Naive thymus-derived CD8-positive, alpha-beta T cell (primary cell): ENCODE measurements at regions not wholly inside any gene's neighbourhood (a gene's known extent, or its start where the extent isn't known, plus 50 kb on each side); places are given as distances from the start of the nearest gene placed in this dataset.
A peak's percentile ranks its signal among the peaks of the same experiment; 100 is the strongest.

Experiments
- ATAC-seq, 2 donors: fragments of 150-1000 bp; cut with Tn5 transposase in 1 of 2; sonication (Bioruptor Pico), chemical (Tn5 transposase) in 1 of 2; 1 replicate in 1 of 2; 2 replicates in 1 of 2; pipeline ENCODE4 v1.10.0; 2021; ENCODE audit warnings: mild to moderate bottlenecking in 2 of 2, moderate library complexity in 2 of 2
- POLR2A ChIA-PET: fragments of 350-600 bp; sonication (Branson Sonifier 250); formaldehyde crosslinking; loops from one replicate; lab custom pipeline; 2021; ENCODE audit warnings: antibody characterized with exemption; lab: Charles Lee
- DNase-seq, 10 donors: peaks; one replicate each; pipeline versions ENCODE4 v3.0.0 to v3.0.0-alpha.2; 2020 to 2022
- H3K27ac Mint-ChIP-seq, 10 donors: one replicate each; pipeline ENCODE4 v1.8.0; 2020 to 2022; ENCODE audit warnings: mild to moderate bottlenecking in 10 of 10, mixed read lengths in 10 of 10, moderate library complexity in 4 of 10, inconsistent platforms in 1 of 10
- H3K27me3 Mint-ChIP-seq, 5 donors: one replicate each; pipeline ENCODE4 v1.8.0; 2021 to 2022; ENCODE audit warnings: mixed read lengths in 5 of 5
- H3K36me3 Mint-ChIP-seq, 3 donors: one replicate each; pipeline ENCODE4 v1.8.0; 2020 to 2022; ENCODE audit warnings: mixed read lengths in 3 of 3, mild to moderate bottlenecking in 2 of 3, inconsistent platforms in 1 of 3
- H3K4me1 Mint-ChIP-seq, 4 donors: one replicate each; pipeline ENCODE4 v1.8.0; 2021 to 2022; ENCODE audit warnings: mixed read lengths in 4 of 4
- H3K4me3 Mint-ChIP-seq, 10 donors: one replicate each; pipeline ENCODE4 v1.8.0; 2020 to 2022; ENCODE audit warnings: mild to moderate bottlenecking in 10 of 10, mixed read lengths in 10 of 10, moderate library complexity in 6 of 10, inconsistent platforms in 1 of 10
- H3K9me3 Mint-ChIP-seq, 9 donors: one replicate each; pipeline ENCODE4 v1.8.0; 2020 to 2022; ENCODE audit warnings: mixed read lengths in 9 of 9, mild to moderate bottlenecking in 3 of 9, inconsistent platforms in 1 of 9, moderate library complexity in 1 of 9

DNA sequence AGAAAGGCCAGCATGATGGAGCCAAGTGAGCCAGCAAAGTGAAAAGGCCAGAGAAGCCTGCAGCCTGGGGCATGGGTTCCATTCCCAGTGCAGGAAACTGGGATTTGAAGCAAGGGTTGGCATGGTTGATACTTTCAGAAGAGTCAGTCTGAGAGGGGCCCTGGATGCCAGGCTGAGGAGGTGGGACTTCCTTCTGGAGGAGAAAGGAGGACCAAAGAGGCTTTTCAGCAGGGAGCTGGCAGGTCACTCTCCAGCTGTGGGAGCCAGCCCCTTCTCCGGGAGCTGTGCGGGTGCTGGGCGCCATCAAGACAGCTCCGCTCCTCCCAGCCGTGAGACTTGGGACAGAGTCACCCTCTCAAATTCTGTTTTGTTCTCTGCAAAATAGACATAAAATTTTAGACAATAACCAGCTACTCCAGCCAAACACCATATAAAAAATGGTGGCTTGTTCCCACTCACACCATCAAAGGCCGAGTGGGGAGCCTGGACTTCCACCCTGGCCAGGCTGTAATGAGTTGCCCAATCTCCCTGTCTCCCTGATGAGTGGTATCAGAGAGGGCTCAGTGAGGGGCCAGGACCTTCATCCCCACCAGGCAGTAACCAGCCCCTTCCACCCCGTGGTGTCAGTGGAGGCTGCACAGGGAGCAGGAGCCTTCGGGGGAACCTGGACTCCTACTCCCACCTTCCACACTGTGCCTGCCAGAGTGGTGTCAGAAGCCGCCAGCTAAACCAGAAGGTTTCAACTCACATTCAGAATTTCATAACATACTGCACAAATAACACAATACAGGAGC is 133.6 kb upstream of the RET start:
- H3K27me3 Mint-ChIP-seq: peaks cover 1 to 8% (median 6%) of the 10 kb centered on the region in 5 donors
- ATAC-seq: no peak
- peak overlapping the region in 1 of 10 donors; percentile 35 for H3K27ac Mint-ChIP-seq
- peaks cover 0 to 7% (median 0%) of the 10 kb centered on the region in 9 donors for H3K9me3 Mint-ChIP-seq
- DNase-seq: no peak
- H3K4me3 Mint-ChIP-seq: no peak overlapping the region
- POLR2A ChIA-PET: interaction anchor here (0.6 kb wide), 1 partner anchor 100 kb away, joined by 4 read pairs; no protein-coding TSS in a partner anchor
- no peaks in the 10 kb centered on the region for H3K4me1 Mint-ChIP-seq
- no peaks in the 10 kb centered on the region for H3K36me3 Mint-ChIP-seq

DNA sequence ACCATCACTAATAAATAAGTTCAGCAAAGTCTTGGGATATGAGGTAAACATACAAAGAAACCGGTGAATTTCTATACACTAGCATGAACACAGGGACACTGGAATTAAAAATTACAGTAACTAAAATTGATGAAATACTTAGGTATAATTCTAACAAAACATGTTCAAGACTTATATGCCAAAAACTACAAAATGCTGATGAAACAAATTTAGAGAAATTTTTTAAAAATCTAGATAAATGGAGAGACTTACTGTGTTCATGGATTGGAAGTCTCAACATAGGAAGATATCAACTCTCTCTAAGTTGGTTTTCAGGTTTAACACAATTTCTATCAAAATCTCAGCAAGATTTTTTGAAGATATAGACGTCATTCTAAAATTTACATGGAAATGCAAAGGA is 128.8 kb upstream of the RET start:
- Mint-ChIP-seq H3K27me3 (peaks cover 2 to 16% (median 13%) of the 10 kb centered on the region in 5 donors), H3K9me3 (peaks cover 0 to 7% (median 0%) of the 10 kb centered on the region in 9 donors), H3K4me1 (no peaks in the 10 kb centered on the region), H3K36me3 (no peaks in the 10 kb centered on the region), H3K27ac (no peak overlapping the region), H3K4me3 (no peak overlapping the region)
- no peak for ATAC-seq
- no peak for DNase-seq
- POLR2A ChIA-PET: no interaction called here

GRCh38 chr10:42949287-42949686 is 127.6 kb upstream of the RET start:
- peaks cover 0 to 7% (median 0%) of the 10 kb centered on the region in 9 donors for H3K9me3 Mint-ChIP-seq
- DNase-seq: no peak
- ATAC-seq: no peak
- H3K27me3 Mint-ChIP-seq: peaks cover 2 to 21% (median 13%) of the 10 kb centered on the region in 5 donors
- H3K4me3 Mint-ChIP-seq: no peak overlapping the region
- no peaks in the 10 kb centered on the region for H3K36me3 Mint-ChIP-seq
- POLR2A ChIA-PET: no interaction called here
- no peaks in the 10 kb centered on the region for H3K4me1 Mint-ChIP-seq
- H3K27ac Mint-ChIP-seq: no peak overlapping the region

GRCh38 chr10:42950606-42951485 is 126.0 kb upstream of the RET start:
- Mint-ChIP-seq H3K27ac (no peak overlapping the region), H3K4me3 (no peak overlapping the region), H3K4me1 (no peaks in the 10 kb centered on the region), H3K36me3 (no peaks in the 10 kb centered on the region), H3K9me3 (peaks cover 0 to 7% (median 0%) of the 10 kb centered on the region in 9 donors), H3K27me3 (peaks cover 2 to 21% (median 13%) of the 10 kb centered on the region in 5 donors)
- ATAC-seq (no peak), DNase-seq (peak in 1 of 10 donors; percentile 11)
- POLR2A ChIA-PET: interaction anchor here (0.6 kb wide), 1 partner anchor 37 kb away, joined by 3 read pairs; no protein-coding TSS in a partner anchor

- Mint-ChIP-seq H3K36me3 (no peaks in the 10 kb centered on the region), H3K4me1 (no peaks in the 10 kb centered on the region), H3K4me3 (no peak overlapping the region), H3K9me3 (peaks cover 0 to 12% (median under 1%) of the 10 kb centered on the region in 9 donors), H3K27me3 (peaks cover 2 to 21% (median 13%) of the 10 kb centered on the region in 5 donors), H3K27ac (no peak overlapping the region)
- ATAC-seq (no peak), DNase-seq (no peak)
- POLR2A ChIA-PET: interaction anchor here (0.6 kb wide), 1 partner anchor 37 kb away, joined by 3 read pairs; no protein-coding TSS in a partner anchor
These were observed 125.2 kb upstream of the RET start for GRCh38 chr10:42951486-42952251.

DNA sequence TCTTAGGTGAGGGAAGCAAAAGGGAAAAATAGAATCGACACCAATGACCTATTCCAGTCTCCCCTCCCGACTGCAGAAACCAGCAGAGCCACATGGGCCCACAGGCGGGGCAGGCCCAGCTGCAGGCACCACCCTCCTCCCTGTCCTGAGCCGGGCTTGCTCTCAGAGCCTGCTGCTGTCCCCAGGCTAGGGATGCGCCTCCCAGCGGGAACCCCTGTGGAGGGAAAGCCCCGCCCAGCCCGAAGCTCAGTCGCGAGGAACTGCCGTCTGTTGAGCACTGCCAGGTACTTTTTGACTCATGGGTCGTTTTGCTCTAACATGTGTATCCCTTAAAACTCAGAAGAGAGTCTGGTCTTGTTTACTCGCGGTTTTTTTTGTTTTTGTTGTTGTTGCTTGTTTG is 124.5 kb upstream of the RET start:
- Mint-ChIP-seq H3K9me3 (peaks cover 0 to 11% (median 3%) of the 10 kb centered on the region in 9 donors), H3K36me3 (no peaks in the 10 kb centered on the region), H3K27me3 (peaks cover 0 to 21% (median 13%) of the 10 kb centered on the region in 5 donors), H3K27ac (no peak overlapping the region), H3K4me1 (no peaks in the 10 kb centered on the region), H3K4me3 (no peak overlapping the region)
- no peak for ATAC-seq
- peak in 1 of 10 donors; percentile 13 for DNase-seq
- POLR2A ChIA-PET: no interaction called here

DNA sequence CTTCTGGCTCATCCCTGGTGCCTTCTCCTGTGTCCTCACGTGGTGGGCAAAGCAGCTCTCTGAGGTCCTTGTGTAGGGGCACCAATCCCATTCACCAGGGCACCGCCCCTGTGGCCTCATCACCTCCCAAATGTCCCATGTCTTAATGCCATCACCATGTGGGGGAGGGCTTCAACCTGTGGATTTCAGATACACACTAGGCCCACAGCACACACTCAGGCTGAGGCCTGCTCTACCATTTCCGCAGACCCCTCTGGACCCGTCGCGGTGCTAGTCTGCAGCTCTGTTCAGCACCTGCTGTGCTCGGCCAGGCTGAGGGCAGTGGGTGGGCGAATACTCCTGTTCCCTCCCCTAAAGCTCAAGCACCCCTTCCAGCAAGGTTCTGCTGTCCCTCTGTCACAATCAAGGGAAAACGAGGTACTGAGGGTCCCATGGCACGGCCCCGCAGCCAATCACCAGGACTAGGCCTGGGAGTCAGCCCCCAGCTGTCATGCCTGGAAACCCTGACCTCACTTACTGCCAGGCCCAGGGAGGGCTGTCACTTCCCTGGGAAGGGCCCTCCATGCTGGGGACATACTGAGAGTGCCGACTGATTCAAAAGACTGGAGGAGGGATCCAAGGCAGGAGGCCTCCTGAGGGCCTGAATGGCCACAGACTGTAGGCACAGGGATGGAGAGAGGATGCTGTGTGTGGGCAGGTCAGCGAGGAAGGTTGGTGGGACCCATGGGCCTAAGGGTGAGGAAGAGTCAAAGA is 123.8 kb upstream of the RET start:
- no peak for ATAC-seq
- Mint-ChIP-seq H3K4me3 (no peak overlapping the region), H3K36me3 (no peaks in the 10 kb centered on the region), H3K27me3 (peaks cover 0 to 21% (median 13%) of the 10 kb centered on the region in 5 donors), H3K4me1 (no peaks in the 10 kb centered on the region), H3K27ac (peak overlapping the region in 2 of 10 donors; percentile 41 to 43), H3K9me3 (peaks cover 0 to 10% (median 3%) of the 10 kb centered on the region in 9 donors)
- POLR2A ChIA-PET: no interaction called here
- DNase-seq: no peak

DNA sequence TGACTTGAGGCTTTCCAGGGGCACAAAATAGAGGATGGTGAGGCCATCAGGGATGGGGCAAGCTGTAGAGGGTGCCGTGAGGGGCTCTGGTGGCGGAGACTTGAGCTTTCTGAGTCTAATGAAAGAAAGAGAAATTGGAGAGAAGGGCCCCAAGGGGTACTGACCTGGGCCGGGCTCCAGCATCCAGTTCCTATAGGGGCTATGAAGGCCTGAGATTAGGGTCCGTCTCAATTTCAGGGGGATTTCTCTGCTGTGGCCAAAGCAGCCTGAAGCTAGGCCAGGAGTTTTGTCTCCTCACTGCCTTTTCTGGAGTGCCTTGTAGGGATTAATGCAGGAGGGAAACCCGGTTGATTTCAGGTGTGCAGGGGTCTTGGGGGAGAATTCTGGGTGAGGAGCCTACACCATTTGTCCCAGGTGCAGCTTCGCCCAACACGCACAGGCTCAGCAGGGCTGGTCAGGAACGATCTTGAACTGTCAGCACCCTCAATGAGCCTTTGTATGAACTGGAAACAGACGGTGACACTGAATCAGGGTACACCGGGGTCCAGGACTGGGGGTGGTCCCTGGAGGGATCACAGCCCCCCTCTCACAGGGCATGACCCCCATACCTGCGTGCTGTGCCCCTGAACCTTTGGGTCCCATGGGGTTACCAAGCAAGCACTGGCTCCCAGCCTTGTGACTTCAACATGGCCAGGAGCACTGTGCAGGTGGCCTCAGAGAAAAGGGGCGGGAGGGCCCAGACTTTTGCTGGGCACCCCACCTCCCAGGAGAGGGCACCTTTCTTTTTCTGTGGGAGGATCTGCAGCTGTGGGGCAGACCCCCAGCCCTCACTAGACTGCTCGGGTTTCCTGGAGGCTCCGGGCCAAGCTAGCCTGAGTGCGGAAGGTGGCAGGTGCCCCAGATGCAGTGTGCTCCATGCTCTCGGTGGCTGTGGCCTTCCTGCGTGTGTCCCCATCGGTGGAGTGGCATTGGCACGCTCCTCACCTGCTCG is 122.9 kb upstream of the RET start:
- peaks cover 0 to 10% (median 3%) of the 10 kb centered on the region in 9 donors for H3K9me3 Mint-ChIP-seq
- DNase-seq: no peak
- no peak overlapping the region for H3K4me3 Mint-ChIP-seq
- peaks cover 0 to 21% (median 13%) of the 10 kb centered on the region in 5 donors for H3K27me3 Mint-ChIP-seq
- no peak overlapping the region for H3K27ac Mint-ChIP-seq
- ATAC-seq: no peak
- H3K36me3 Mint-ChIP-seq: no peaks in the 10 kb centered on the region
- H3K4me1 Mint-ChIP-seq: no peaks in the 10 kb centered on the region
- POLR2A ChIA-PET: no interaction called here

- POLR2A ChIA-PET: no interaction called here
- Mint-ChIP-seq H3K4me3 (no peak overlapping the region), H3K4me1 (no peaks in the 10 kb centered on the region), H3K27ac (no peak overlapping the region), H3K36me3 (no peaks in the 10 kb centered on the region), H3K27me3 (peaks cover 0 to 21% (median 13%) of the 10 kb centered on the region in 5 donors), H3K9me3 (peaks cover 0 to 10% (median 3%) of the 10 kb centered on the region in 9 donors)
- ATAC-seq (no peak), DNase-seq (no peak)
These were observed 121.9 kb upstream of the RET start for GRCh38 chr10:42954766-42955492.

GRCh38 chr10:42955493-42955889 is 121.4 kb upstream of the RET start:
- no peak overlapping the region for H3K27ac Mint-ChIP-seq
- no peak for ATAC-seq
- POLR2A ChIA-PET: no interaction called here
- H3K9me3 Mint-ChIP-seq: peaks cover 0 to 10% (median 3%) of the 10 kb centered on the region in 9 donors
- H3K4me1 Mint-ChIP-seq: no peaks in the 10 kb centered on the region
- no peak overlapping the region for H3K4me3 Mint-ChIP-seq
- no peak for DNase-seq
- H3K27me3 Mint-ChIP-seq: peaks cover 0 to 20% (median 12%) of the 10 kb centered on the region in 5 donors
- H3K36me3 Mint-ChIP-seq: no peaks in the 10 kb centered on the region
